ENCODE measurements at regions not wholly inside any gene's neighbourhood (a gene's known extent, or its start where the extent isn't known, plus 50 kb on each side); places are given as distances from the start of the nearest gene placed in this dataset.

DNA sequence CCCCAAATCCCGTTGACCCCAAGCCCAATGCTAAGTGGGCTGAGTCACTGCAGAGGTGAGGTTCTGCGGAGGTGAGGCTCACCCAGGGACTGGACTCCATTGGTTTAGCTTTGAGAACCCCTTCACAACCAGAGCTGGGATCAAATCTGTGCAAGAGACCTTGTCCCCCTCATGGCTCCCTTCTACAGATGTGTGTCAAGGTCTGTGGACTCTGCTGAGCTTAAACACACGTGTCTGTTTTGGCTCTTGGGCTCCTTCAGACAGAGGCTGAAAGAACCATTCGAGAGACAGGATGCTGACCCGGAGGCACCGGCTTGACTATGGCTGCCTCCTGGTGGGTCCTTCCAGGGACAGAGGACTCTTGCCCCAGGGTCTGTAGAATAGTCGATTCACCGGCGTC is 190.3 kb downstream of the LPIN1 start:
- TF ChIP-seq CTCF (IDR thresholded peaks at IDR 0.05; ENCODE audit: low read depth, low read length): no peak
- DNase-seq (ENCODE audit: extremely low read depth, low read depth): no peak

- DNase-seq (ENCODE audit: extremely low read depth, low read depth): no peak
- TF ChIP-seq CTCF (IDR thresholded peaks at IDR 0.05; ENCODE audit: low read depth, low read length): no peak
Observed at GRCh38 chr2:11938196-11938595, 191.8 kb downstream of the LPIN1 start.

- TF ChIP-seq CTCF (IDR thresholded peaks at IDR 0.05; ENCODE audit: low read depth, low read length): no peak
- DNase-seq (ENCODE audit: extremely low read depth, low read depth): no peak
Observed at GRCh38 chr2:11939523-11939922, 193.1 kb downstream of the LPIN1 start.

DNA sequence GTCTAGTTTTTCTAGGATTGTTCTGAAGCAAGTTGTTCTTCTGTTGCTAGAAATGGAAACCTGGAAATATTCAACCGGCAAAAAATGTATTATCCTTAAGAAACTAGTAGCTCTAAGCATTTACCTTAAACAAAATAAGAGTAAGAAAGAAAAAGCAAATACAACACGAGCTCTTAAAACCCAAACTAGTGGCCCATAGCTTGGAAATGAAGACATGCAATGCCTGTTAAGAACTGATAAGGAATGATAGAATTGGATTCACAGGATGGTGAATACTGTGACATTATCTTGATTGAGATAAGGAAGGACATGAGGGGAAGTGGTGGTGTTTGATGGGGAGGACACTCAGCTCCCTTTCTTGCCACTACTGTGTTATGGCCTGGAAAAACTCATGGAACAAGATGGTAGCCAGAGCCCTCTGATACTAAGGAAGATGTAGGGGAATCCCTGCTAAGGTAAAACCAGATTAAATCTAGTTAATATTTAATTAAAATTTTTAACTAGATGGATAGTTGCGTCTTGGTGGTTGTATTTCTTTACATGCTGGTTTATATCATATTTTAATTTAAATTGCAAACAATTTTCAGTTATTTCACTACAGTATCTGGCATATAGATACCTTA is 193.8 kb downstream of the LPIN1 start:
- no peak for TF ChIP-seq CTCF (IDR thresholded peaks at IDR 0.05; ENCODE audit: low read depth, low read length)
- no peak for DNase-seq (ENCODE audit: extremely low read depth, low read depth)

- TF ChIP-seq CTCF (IDR thresholded peaks at IDR 0.05; ENCODE audit: low read depth, low read length): no peak
- DNase-seq (ENCODE audit: extremely low read depth, low read depth): no peak
Observed at GRCh38 chr2:11940799-11941198, 194.4 kb downstream of the LPIN1 start.

DNA sequence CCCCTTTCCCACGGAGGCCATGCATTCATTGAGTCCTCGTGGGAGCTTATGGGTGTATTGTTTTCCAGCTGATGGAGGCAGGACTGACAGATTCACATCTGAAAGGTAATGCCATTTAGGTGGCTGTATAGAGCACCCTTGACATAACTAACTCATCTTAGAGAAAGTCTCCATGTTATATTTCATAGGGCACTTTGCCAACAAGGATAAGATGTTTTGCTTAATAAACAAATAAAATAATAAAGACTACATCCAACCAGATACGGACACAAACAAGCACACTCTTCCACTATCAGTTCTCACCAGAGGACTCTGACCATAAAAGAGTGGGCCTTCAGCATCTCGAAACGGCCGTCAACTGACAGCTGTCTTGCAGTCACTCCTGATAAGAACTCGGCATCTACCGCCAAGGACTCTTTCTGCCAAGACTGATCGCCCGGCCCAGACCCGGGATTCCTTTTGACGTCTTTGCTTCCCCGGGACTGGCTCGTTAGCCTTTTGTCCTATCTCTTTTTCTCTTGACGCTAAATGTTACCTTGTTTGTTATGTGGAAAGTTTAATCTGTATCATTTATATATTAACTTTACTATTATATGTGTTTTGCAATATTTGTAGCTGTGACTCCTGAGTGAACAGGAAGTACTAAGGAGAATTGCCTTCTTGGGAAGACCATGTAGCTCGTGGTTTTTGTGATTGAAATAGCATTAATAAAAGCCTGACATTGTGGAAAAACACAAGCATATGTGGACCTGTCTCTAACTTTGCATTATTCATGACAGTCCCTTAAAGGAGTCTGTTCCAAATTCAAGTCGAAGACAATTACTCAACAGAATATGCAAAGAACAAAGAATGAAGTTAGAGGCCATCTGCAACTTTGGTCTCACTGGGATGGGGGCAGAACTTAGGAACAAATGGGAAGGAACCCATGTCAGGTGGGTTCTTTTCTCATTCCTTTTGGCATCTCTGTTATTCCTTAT is 195.1 kb downstream of the LPIN1 start:
- no peak for DNase-seq (ENCODE audit: extremely low read depth, low read depth)
- TF ChIP-seq CTCF (IDR thresholded peaks at IDR 0.05; ENCODE audit: low read depth, low read length): no peak

- no peak for DNase-seq (ENCODE audit: extremely low read depth, low read depth)
- TF ChIP-seq CTCF (IDR thresholded peaks at IDR 0.05; ENCODE audit: low read depth, low read length): no peak
Observed at GRCh38 chr2:11942178-11942569, 195.7 kb downstream of the LPIN1 start.

All from AG09319 (cell line).